ENCODE measurements at regions not wholly inside any gene's neighbourhood (a gene's known extent, or its start where the extent isn't known, plus 50 kb on each side); places are given as distances from the start of the nearest gene placed in this dataset.

DNA sequence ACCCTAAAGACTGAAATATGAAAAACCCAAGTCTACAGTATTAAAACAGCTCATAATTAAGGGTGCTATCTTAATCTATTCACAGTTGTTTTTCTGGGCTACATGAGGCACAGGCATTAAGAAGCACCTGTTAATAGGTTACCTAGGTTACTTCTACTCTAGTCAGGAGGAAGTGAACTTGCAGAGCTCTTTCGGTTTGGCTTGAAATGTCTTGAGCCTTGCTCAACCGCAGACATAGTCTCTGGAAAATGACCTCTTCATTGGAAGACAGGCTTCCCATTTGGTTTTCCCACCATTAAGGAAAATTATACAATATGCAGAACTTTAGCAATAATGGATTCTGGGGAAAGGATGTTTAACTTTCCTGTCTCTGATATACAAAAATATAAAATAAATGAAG, 142.3 kb upstream of the KCNJ3 start:
- Histone ChIP-seq H3K27me3 (no peaks in the 10 kb centered on the region), H3K36me3 (ENCODE audit: low read depth, missing control alignments) (no peaks in the 10 kb centered on the region), H3K9me3 (no peaks in the 10 kb centered on the region), H3K4me3 (no peak overlapping the region), H3K4me1 (no peaks in the 10 kb centered on the region), H3K27ac (no peak overlapping the region)
- intact Hi-C loops (cut with DNase I; ENCODE audit: low total_unique reads) = no loop called here
- 81 to 83% methylated on average over 2 of the region's 2 CpGs for WGBS, 2 donors
- TF ChIP-seq CTCF (IDR thresholded peaks at IDR 0.05) (no peak), POLR2A (IDR thresholded peaks at IDR 0.05) (no peak)
- DNase-seq = no peak

GRCh38 chr2:154556607-154557006, 141.9 kb upstream of the KCNJ3 start:
- no peaks in the 10 kb centered on the region for H3K36me3 ChIP-seq (ENCODE audit: low read depth, missing control alignments)
- no peak overlapping the region for H3K27ac ChIP-seq
- 74 to 91% methylated on average over 1 of the region's 1 CpG for WGBS, 2 donors
- no peak overlapping the region for H3K4me3 ChIP-seq
- no peak for DNase-seq
- TF ChIP-seq CTCF (IDR thresholded peaks at IDR 0.05) (no peak), POLR2A (IDR thresholded peaks at IDR 0.05) (no peak)
- intact Hi-C loops (cut with DNase I; ENCODE audit: low total_unique reads) = no loop called here
- no peaks in the 10 kb centered on the region for H3K9me3 ChIP-seq
- no peaks in the 10 kb centered on the region for H3K4me1 ChIP-seq
- H3K27me3 ChIP-seq = no peaks in the 10 kb centered on the region

DNA sequence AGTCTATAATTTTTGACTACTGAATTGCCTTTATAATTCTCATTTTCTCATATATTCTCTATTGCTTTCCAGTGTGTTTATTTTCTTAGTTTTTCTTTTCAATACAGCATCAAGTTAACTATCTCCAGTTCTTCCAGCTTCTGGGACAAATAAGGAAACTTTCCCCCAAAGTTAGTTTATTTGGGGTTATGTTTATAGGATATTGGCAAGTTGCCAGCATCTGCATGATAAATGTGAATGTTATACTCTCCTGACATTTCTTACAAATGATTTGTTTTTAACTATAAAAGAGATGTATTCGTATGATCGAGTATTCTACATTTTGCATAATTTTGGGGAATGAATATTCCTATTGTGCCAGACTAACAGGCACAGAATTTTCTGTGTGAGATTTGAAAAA, 140.6 kb upstream of the KCNJ3 start:
- 78 to 79% methylated on average over 2 of the region's 2 CpGs for WGBS, 2 donors
- Histone ChIP-seq H3K4me1 (no peaks in the 10 kb centered on the region), H3K9me3 (no peaks in the 10 kb centered on the region), H3K27ac (no peak overlapping the region), H3K36me3 (ENCODE audit: low read depth, missing control alignments) (no peaks in the 10 kb centered on the region), H3K4me3 (no peak overlapping the region), H3K27me3 (no peaks in the 10 kb centered on the region)
- intact Hi-C loops (cut with DNase I; ENCODE audit: low total_unique reads) = no loop called here
- TF ChIP-seq CTCF (IDR thresholded peaks at IDR 0.05) = no peak
- TF ChIP-seq POLR2A (IDR thresholded peaks at IDR 0.05) = no peak
- DNase-seq = no peak

- H3K27me3 ChIP-seq = no peaks in the 10 kb centered on the region
- WGBS, 2 donors = 97 to 100% methylated on average over 2 of the region's 2 CpGs
- no peaks in the 10 kb centered on the region for H3K36me3 ChIP-seq (ENCODE audit: low read depth, missing control alignments)
- TF ChIP-seq POLR2A (IDR thresholded peaks at IDR 0.05) (no peak), CTCF (IDR thresholded peaks at IDR 0.05) (no peak)
- DNase-seq = no peak
- intact Hi-C loops (cut with DNase I; ENCODE audit: low total_unique reads) = no loop called here
- H3K27ac ChIP-seq = no peak overlapping the region
- H3K4me1 ChIP-seq = no peaks in the 10 kb centered on the region
- no peaks in the 10 kb centered on the region for H3K9me3 ChIP-seq
- no peak overlapping the region for H3K4me3 ChIP-seq
Measured at GRCh38 chr2:154565433-154565832, 133.1 kb upstream of the KCNJ3 start.

DNA sequence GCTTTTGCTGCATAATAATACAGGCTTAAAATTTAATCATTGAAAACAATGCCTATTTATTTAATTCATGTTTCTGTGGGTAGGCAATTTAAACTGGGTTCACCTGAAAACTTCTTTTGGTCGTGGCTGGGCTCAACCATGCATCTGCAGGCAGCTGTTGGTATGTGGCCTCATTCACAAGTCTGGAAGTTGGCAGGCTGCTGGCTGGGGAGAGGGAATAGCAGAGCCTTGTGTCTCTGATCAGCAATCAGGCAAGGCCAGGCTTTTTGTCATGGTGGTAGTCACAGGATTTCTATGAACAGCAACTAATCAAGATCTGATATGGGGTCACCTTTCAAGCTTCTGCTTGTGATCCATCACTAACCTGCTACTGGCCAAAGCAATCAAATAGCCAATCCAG, 130.1 kb upstream of the KCNJ3 start:
- H3K27ac ChIP-seq = no peak overlapping the region
- H3K4me1 ChIP-seq = no peaks in the 10 kb centered on the region
- no peaks in the 10 kb centered on the region for H3K36me3 ChIP-seq (ENCODE audit: low read depth, missing control alignments)
- TF ChIP-seq CTCF (IDR thresholded peaks at IDR 0.05) (no peak), POLR2A (IDR thresholded peaks at IDR 0.05) (no peak)
- no peaks in the 10 kb centered on the region for H3K9me3 ChIP-seq
- no peak for DNase-seq
- no peaks in the 10 kb centered on the region for H3K27me3 ChIP-seq
- no peak overlapping the region for H3K4me3 ChIP-seq
- intact Hi-C loops (cut with DNase I; ENCODE audit: low total_unique reads) = no loop called here
- 46 to 59% methylated on average over 1 of the region's 1 CpG for WGBS, 2 donors
